Endothelial cell of umbilical vein (primary cell): ENCODE measurements at regions not wholly inside any gene's neighbourhood (a gene's known extent, or its start where the extent isn't known, plus 50 kb on each side); places are given as distances from the start of the nearest gene placed in this dataset.

ENCODE experiments used
- BruUV-seq: library from RNA; stranded (reverse); fragments of 400-500 nt; replicated peaks from 2 replicates; lab custom pipeline; 2021; lab: Mats Ljungman, UMichigan
- CTCF ChIA-PET: fragments of 300-600, 350-600 bp; sonication (Branson Sonifier 250); formaldehyde crosslinking; loops from one replicate; lab custom pipeline; 2021; ENCODE audit warnings: antibody characterized with exemption, inconsistent platforms; lab: Charles Lee
- POLR2A ChIA-PET: fragments of 300-600, 350-600 bp; sonication (Branson Sonifier 250); formaldehyde crosslinking; loops from one replicate; lab custom pipeline; 2021; ENCODE audit warnings: antibody characterized with exemption, inconsistent platforms; lab: Charles Lee
- DNase-seq: peaks from one replicate; pipeline ENCODE4 v3.0.0-alpha.2; 2011; ENCODE audit warnings: low read depth, low spot score
- FAIRE-seq: peaks from 2 replicates; lab custom pipeline; 2011; peaks lifted over from hg19 to GRCh38; lab: Jason Lieb, UNC
- H2AFZ ChIP-seq: 2 replicates; pipeline ENCODE4 v1.6.0; 2012; ENCODE audit warnings: low read depth, low read length, control low read depth, inconsistent platforms
- H3K27ac ChIP-seq: 2 replicates; pipeline ENCODE4 v1.5.1; 2011; ENCODE audit warnings: low read depth, mild to moderate bottlenecking, control low read depth, low read length, moderate library complexity; ENCODE audit not compliant: insufficient read depth
- H3K27me3 ChIP-seq, 2 experiments: 2 replicates each; pipeline versions ENCODE4 v1.6.0 to v1.6.1; 2011; ENCODE audit warnings: low read length in 2 of 2, mixed read lengths in 1 of 2; ENCODE audit not compliant: control insufficient read depth in 2 of 2, insufficient read depth in 2 of 2
- H3K36me3 ChIP-seq, 2 experiments: 2 replicates in 1 of 2; 3 replicates in 1 of 2; pipeline ENCODE4 v1.5.1; 2011; ENCODE audit warnings: low read length in 2 of 2, mild to moderate bottlenecking in 1 of 2, moderate library complexity in 1 of 2; ENCODE audit not compliant: control insufficient read depth in 2 of 2, insufficient read depth in 2 of 2; ENCODE audit errors: extremely low read depth in 1 of 2
- H3K4me1 ChIP-seq: 3 replicates; pipeline ENCODE4 v1.5.1; 2011; ENCODE audit warnings: mild to moderate bottlenecking, low read length; ENCODE audit not compliant: control insufficient read depth, insufficient read depth; ENCODE audit errors: extremely low read depth
- H3K4me2 ChIP-seq: 2 replicates; pipeline ENCODE4 v1.6.1; 2011; ENCODE audit warnings: low read length, control low read depth, mixed read lengths; ENCODE audit not compliant: insufficient read depth
- H3K4me3 ChIP-seq, 3 experiments: fragments of 200-600 bp in 1 of 3; sonication (generic), shearing (Covaris generic) in 1 of 3; replicated peaks in 1 of 3; 2 replicates each; pipeline ENCODE4 v1.5.1; 2011 to 2016; ENCODE audit warnings: control low read depth in 3 of 3, low read length in 3 of 3, mild to moderate bottlenecking in 2 of 3, inconsistent platforms in 1 of 3, low read depth in 1 of 3, moderate library complexity in 1 of 3; ENCODE audit not compliant: insufficient read depth in 1 of 3
- H3K79me2 ChIP-seq: 2 replicates; pipeline ENCODE4 v1.6.0; 2012; ENCODE audit warnings: low read length, inconsistent platforms; ENCODE audit not compliant: control insufficient read depth, insufficient read depth
- H3K9ac ChIP-seq: replicated peaks from 2 replicates; pipeline ENCODE3; 2011; ENCODE audit warnings: low read length, control low read depth; ENCODE audit not compliant: insufficient read depth; ENCODE audit errors: extremely low read depth
- H3K9me1 ChIP-seq: replicated peaks from 3 replicates; pipeline ENCODE4 v1.6.0; 2011; ENCODE audit warnings: mild to moderate bottlenecking, low read length; ENCODE audit not compliant: control insufficient read depth, insufficient read depth; ENCODE audit errors: extremely low read depth
- H3K9me3 ChIP-seq: replicated peaks from 2 replicates; pipeline ENCODE4 v1.5.1; 2012; ENCODE audit warnings: low read length, inconsistent platforms; ENCODE audit not compliant: control insufficient read depth, insufficient read depth
- H4K20me1 ChIP-seq: replicated peaks from 2 replicates; pipeline ENCODE3; 2011; ENCODE audit warnings: mild to moderate bottlenecking, low read length; ENCODE audit not compliant: control insufficient read depth, insufficient read depth; ENCODE audit errors: extremely low read depth
- EZH2 ChIP-seq: IDR thresholded peaks from 2 replicates; pipeline ENCODE4 v1.6.1; 2012; ENCODE audit warnings: borderline replicate concordance, low read depth, mild to moderate bottlenecking, moderate library complexity, low read length, inconsistent platforms; ENCODE audit not compliant: severe bottlenecking
- FOS ChIP-seq: IDR thresholded peaks from 2 replicates; pipeline ENCODE4 v1.6.1; 2011; ENCODE audit warnings: mild to moderate bottlenecking, low read length, moderate library complexity, borderline replicate concordance; ENCODE audit not compliant: insufficient read depth
- GATA2 ChIP-seq: IDR thresholded peaks from 2 replicates; pipeline ENCODE4 v1.7.0; 2011; ENCODE audit warnings: low read depth, mild to moderate bottlenecking, moderate library complexity, mixed read lengths, low read length; ENCODE audit not compliant: insufficient read length, insufficient read depth
- JUN ChIP-seq: IDR thresholded peaks from 2 replicates; pipeline ENCODE4 v1.6.1; 2011; ENCODE audit warnings: borderline replicate concordance, low read depth; ENCODE audit not compliant: insufficient read length, insufficient read depth
- MYC ChIP-seq: IDR thresholded peaks from one replicate; pipeline ENCODE4 v1.6.1; 2011; ENCODE audit warnings: mild to moderate bottlenecking, low read depth, low read length
- POLR2A ChIP-seq: IDR thresholded peaks from 2 replicates; pipeline ENCODE4 v1.6.1; 2012; ENCODE audit warnings: low read depth, mild to moderate bottlenecking, control low read depth, low read length
- POLR2AphosphoS5 ChIP-seq: IDR thresholded peaks from 2 replicates; pipeline ENCODE4 v1.6.1; 2012; ENCODE audit warnings: low read depth, mild to moderate bottlenecking, control low read depth, low read length, moderate library complexity; ENCODE audit not compliant: insufficient read depth
- dilution Hi-C: fragments of 300-500 bp; cut with MboI; formaldehyde crosslinking; loops from one replicate; pipeline ENCODE4 v1.15.0; 2019; ENCODE audit warnings: low sequenced_read_pairs; ENCODE audit not compliant: extremely low pct_ligation_motif_present
- intact Hi-C: fragments of 100-400 bp; cut with micrococcal nuclease; formaldehyde crosslinking; loops from one replicate; pipeline ENCODE4 v1.10.0; 2022
- TF ChIP-seq, protein P1 (sequence below): IDR thresholded peaks from 2 replicates; pipeline ENCODE4 v1.6.1; 2011; ENCODE audit not compliant: insufficient read depth, insufficient read length
- TF ChIP-seq, protein P2 (sequence below), 2 donors: IDR thresholded peaks; 1 replicate in 1 of 2; 2 replicates in 1 of 2; pipeline ENCODE4 v1.5.1; 2011; ENCODE audit warnings: low read length in 2 of 2, mild to moderate bottlenecking in 2 of 2, moderate library complexity in 2 of 2, control low read depth in 1 of 2, inconsistent platforms in 1 of 2, low read depth in 1 of 2; ENCODE audit not compliant: insufficient read depth in 1 of 2; ENCODE audit errors: extremely low read depth in 1 of 2

DNA sequence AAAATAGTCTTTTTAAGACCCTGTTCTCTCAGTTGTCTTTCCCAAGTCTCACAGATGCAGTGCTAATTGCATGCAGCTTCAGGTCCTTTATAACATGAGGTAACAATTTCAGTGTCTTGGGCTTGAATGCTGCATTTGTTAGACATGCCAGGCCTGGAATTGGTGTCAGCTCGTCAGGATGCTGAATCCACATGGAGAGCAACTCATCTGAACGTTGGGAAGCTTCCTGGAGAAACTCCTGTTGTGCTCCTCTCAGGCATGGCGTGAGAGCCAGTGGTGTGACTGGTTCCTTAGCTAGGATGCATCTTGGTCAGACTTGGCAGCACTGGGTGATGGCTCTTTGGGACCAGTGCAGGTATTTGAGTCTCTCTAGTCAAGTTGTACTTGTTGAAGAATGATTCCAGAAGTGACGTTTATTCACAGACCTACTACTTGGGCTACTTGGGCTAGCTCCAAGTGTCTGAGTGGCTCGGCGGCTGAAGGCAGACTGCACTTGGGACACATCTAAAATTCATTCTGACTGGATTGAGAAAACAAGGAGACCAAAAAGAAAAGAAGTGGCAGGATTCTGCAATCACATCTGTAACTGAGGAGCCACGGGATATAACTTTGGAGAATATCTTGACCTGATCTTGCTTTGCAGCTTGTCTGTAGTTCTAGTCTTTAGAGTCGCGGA, 134.8 kb upstream of the ARHGAP5 start:
- Histone ChIP-seq H3K4me1 (peaks cover 5% of the 10 kb centered on the region), H3K9me3 (no peaks in the 10 kb centered on the region), H4K20me1 (no peaks in the 10 kb centered on the region), H3K36me3 (no peaks in the 10 kb centered on the region), H3K9me1 (no peaks in the 10 kb centered on the region), H2AFZ (no peak overlapping the region), H3K9ac (no peak overlapping the region), H3K27ac (no peak overlapping the region), H3K4me3 (no peak overlapping the region), H3K79me2 (no peaks in the 10 kb centered on the region), H3K4me2 (no peak overlapping the region), H3K27me3 (peaks cover 9 to 12% of the 10 kb centered on the region in 2 experiments)
- ChIA-PET POLR2A (no interaction called here), CTCF (interaction anchor here (0.8 to 1.4 kb wide), 2 partner anchors 9 to 16 kb away, joined by 3 read pairs; no protein-coding TSS in a partner anchor)
- FAIRE-seq = no peak
- dilution Hi-C loops (no loop called here), intact Hi-C loops (no loop called here)
- no peak for TF ChIP-seq FOS
- TF ChIP-seq, protein P1, sequence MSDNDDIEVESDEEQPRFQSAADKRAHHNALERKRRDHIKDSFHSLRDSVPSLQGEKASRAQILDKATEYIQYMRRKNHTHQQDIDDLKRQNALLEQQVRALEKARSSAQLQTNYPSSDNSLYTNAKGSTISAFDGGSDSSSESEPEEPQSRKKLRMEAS = no peak
- no peak for TF ChIP-seq MYC
- TF ChIP-seq EZH2 = no peak
- TF ChIP-seq POLR2AphosphoS5 = no peak
- TF ChIP-seq JUN = no peak
- no peak for TF ChIP-seq POLR2A
- TF ChIP-seq, protein P2, sequence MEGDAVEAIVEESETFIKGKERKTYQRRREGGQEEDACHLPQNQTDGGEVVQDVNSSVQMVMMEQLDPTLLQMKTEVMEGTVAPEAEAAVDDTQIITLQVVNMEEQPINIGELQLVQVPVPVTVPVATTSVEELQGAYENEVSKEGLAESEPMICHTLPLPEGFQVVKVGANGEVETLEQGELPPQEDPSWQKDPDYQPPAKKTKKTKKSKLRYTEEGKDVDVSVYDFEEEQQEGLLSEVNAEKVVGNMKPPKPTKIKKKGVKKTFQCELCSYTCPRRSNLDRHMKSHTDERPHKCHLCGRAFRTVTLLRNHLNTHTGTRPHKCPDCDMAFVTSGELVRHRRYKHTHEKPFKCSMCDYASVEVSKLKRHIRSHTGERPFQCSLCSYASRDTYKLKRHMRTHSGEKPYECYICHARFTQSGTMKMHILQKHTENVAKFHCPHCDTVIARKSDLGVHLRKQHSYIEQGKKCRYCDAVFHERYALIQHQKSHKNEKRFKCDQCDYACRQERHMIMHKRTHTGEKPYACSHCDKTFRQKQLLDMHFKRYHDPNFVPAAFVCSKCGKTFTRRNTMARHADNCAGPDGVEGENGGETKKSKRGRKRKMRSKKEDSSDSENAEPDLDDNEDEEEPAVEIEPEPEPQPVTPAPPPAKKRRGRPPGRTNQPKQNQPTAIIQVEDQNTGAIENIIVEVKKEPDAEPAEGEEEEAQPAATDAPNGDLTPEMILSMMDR (IDR thresholded peaks at IDR 0.05; ENCODE audit: extremely low read depth in 1 of 2, insufficient read depth in 1 of 2, low read depth in 1 of 2, low read length in 2 of 2) = no peak
- no peak for TF ChIP-seq GATA2
- DNase-seq = no peak
- no TSS peak for BruUV-seq
